H1 (cell line): ENCODE measurements at regions not wholly inside any gene's neighbourhood (a gene's known extent, or its start where the extent isn't known, plus 50 kb on each side); places are given as distances from the start of the nearest gene placed in this dataset.
A peak's percentile ranks its signal among the peaks of the same experiment; 100 is the strongest.

Experiments
- CTCF ChIA-PET: fragments of 300-600 bp; sonication (Branson Sonifier 250); formaldehyde crosslinking; loops from one replicate; lab custom pipeline; 2021; ENCODE audit not compliant: partially characterized antibody; lab: Charles Lee
- POLR2A ChIA-PET: fragments of 300-600 bp; sonication (Branson Sonifier 250); formaldehyde crosslinking; loops from one replicate; lab custom pipeline; 2021; ENCODE audit warnings: inconsistent platforms; ENCODE audit not compliant: partially characterized antibody; lab: Charles Lee
- DNase-seq, 2 experiments: peaks; one replicate each; pipeline versions ENCODE4 v3.0.0 to v3.0.0-alpha.2; 2010 to 2022; ENCODE audit warnings: low spot score in 2 of 2, low read depth in 1 of 2, mixed read lengths in 1 of 2
- FAIRE-seq: peaks from 2 replicates; lab custom pipeline; 2011; peaks lifted over from hg19 to GRCh38; lab: Jason Lieb, UNC
- H2AFZ ChIP-seq: 2 replicates; pipeline ENCODE4 v1.8.1; 2012; ENCODE audit warnings: low read length, inconsistent platforms
- H2AK5ac ChIP-seq: 2 replicates; pipeline ENCODE4 v1.6.1; 2013; ENCODE audit warnings: low read depth, low read length
- H2BK120ac ChIP-seq: replicated peaks from 2 replicates; pipeline ENCODE3; 2013; ENCODE audit warnings: low read depth, low read length, inconsistent platforms
- H2BK12ac ChIP-seq: 2 replicates; pipeline ENCODE4 v1.6.1; 2013; ENCODE audit warnings: low read depth, low read length
- H2BK15ac ChIP-seq: 2 replicates; pipeline ENCODE4 v1.6.1; 2013; ENCODE audit warnings: low read length
- H2BK20ac ChIP-seq: 2 replicates; pipeline ENCODE4 v1.6.1; 2013; ENCODE audit warnings: low read length
- H2BK5ac ChIP-seq: 2 replicates; pipeline ENCODE4 v1.6.1; 2013; ENCODE audit warnings: low read depth, low read length
- H3K14ac ChIP-seq: 2 replicates; pipeline ENCODE4 v1.6.1; 2013; ENCODE audit warnings: inconsistent platforms; ENCODE audit not compliant: insufficient read length
- H3K18ac ChIP-seq: 2 replicates; pipeline ENCODE4 v1.6.1; 2013; ENCODE audit warnings: low read length; ENCODE audit errors: extremely low read depth
- H3K23ac ChIP-seq: 2 replicates; pipeline ENCODE4 v1.6.1; 2013; ENCODE audit warnings: inconsistent platforms; ENCODE audit not compliant: insufficient read length
- H3K23me2 ChIP-seq: 2 replicates; pipeline ENCODE4 v1.6.1; 2013; ENCODE audit warnings: low read depth, low read length
- H3K27ac ChIP-seq: 2 replicates; pipeline ENCODE4 v1.6.1; 2011; ENCODE audit warnings: low read depth, low read length, inconsistent platforms
- H3K27me3 ChIP-seq, 4 experiments: replicated peaks in 1 of 4; 1 replicate in 1 of 4; 2 replicates in 3 of 4; pipeline versions ENCODE4 v1.6.1 to v1.8.1; 2011 to 2013; ENCODE audit warnings: low read length in 3 of 4, mild to moderate bottlenecking in 3 of 4, inconsistent platforms in 2 of 4, mixed read lengths in 2 of 4, moderate library complexity in 1 of 4; ENCODE audit not compliant: control insufficient read depth in 3 of 4, insufficient read depth in 3 of 4; ENCODE audit errors: extremely low read depth in 1 of 4
- H3K36me3 ChIP-seq, 4 experiments: 2 replicates each; pipeline versions ENCODE4 v1.6.1 to v1.8.1; 2011 to 2013; ENCODE audit warnings: mild to moderate bottlenecking in 4 of 4, low read length in 3 of 4, moderate library complexity in 2 of 4, control low read depth in 1 of 4, inconsistent platforms in 1 of 4; ENCODE audit not compliant: insufficient read depth in 4 of 4, control insufficient read depth in 2 of 4
- H3K4ac ChIP-seq: replicated peaks from 2 replicates; pipeline ENCODE3; 2013; ENCODE audit warnings: low read length, low read depth, mixed read lengths, inconsistent platforms; ENCODE audit not compliant: insufficient read length
- H3K4me1 ChIP-seq, 4 experiments: replicated peaks in 1 of 4; 1 replicate in 1 of 4; 2 replicates in 3 of 4; pipeline versions ENCODE4 v1.6.1 to v1.8.1; 2011 to 2013; ENCODE audit warnings: low read length in 3 of 4, inconsistent platforms in 2 of 4, mixed read lengths in 1 of 4; ENCODE audit not compliant: insufficient read depth in 4 of 4, control insufficient read depth in 3 of 4
- H3K4me2 ChIP-seq, 2 experiments: 2 replicates each; pipeline versions ENCODE4 v1.6.1 to v1.8.1; 2011 to 2013; ENCODE audit warnings: low read depth in 2 of 2, low read length in 2 of 2, control low read depth in 1 of 2, inconsistent platforms in 1 of 2, mild to moderate bottlenecking in 1 of 2; ENCODE audit not compliant: insufficient read depth in 1 of 2
- H3K4me3 ChIP-seq, 4 experiments: fragments of 200-600, 300-600 bp in 1 of 4; sonication (generic), shearing (Covaris generic), sonication (Bioruptor Twin) in 1 of 4; 2 replicates each; pipeline versions ENCODE4 v1.5.1 to v1.8.1; 2011 to 2016; ENCODE audit warnings: low read length in 4 of 4, low read depth in 3 of 4, control low read depth in 2 of 4, inconsistent platforms in 2 of 4, mild to moderate bottlenecking in 2 of 4, mixed read lengths in 1 of 4, moderate library complexity in 1 of 4; ENCODE audit not compliant: insufficient read depth in 2 of 4; ENCODE audit errors: extremely low read depth in 1 of 4
- H3K56ac ChIP-seq: replicated peaks from 2 replicates; pipeline ENCODE3; 2013; ENCODE audit warnings: low read depth, mild to moderate bottlenecking, mixed read lengths, low read length, inconsistent platforms; ENCODE audit not compliant: insufficient read length
- H3K79me1 ChIP-seq: 2 replicates; pipeline ENCODE4 v1.6.1; 2013; ENCODE audit warnings: low read depth, low read length, control low read depth
- H3K79me2 ChIP-seq, 2 experiments: 2 replicates each; pipeline versions ENCODE4 v1.6.1 to v1.8.1; 2012 to 2013; ENCODE audit warnings: low read length in 2 of 2, mild to moderate bottlenecking in 2 of 2, inconsistent platforms in 1 of 2; ENCODE audit not compliant: insufficient read depth in 2 of 2, control insufficient read depth in 1 of 2
- H3K9ac ChIP-seq, 4 experiments: replicated peaks in 1 of 4; 1 replicate in 1 of 4; 2 replicates in 3 of 4; pipeline versions ENCODE4 v1.6.1 to v1.8.1; 2011 to 2013; ENCODE audit warnings: low read depth in 3 of 4, low read length in 3 of 4, control low read depth in 2 of 4, mild to moderate bottlenecking in 2 of 4, moderate library complexity in 2 of 4, inconsistent platforms in 1 of 4; ENCODE audit errors: extremely low read depth in 1 of 4
- H3K9me3 ChIP-seq, 2 experiments: 2 replicates each; pipeline versions ENCODE4 v1.6.1 to v1.8.1; 2012 to 2013; ENCODE audit warnings: mild to moderate bottlenecking in 2 of 2, moderate library complexity in 2 of 2, control low read depth in 1 of 2, inconsistent platforms in 1 of 2, low read depth in 1 of 2, low read length in 1 of 2, mixed read lengths in 1 of 2; ENCODE audit not compliant: insufficient read depth in 2 of 2
- H4K20me1 ChIP-seq, 2 experiments: replicated peaks in 1 of 2; 2 replicates each; pipeline versions ENCODE3 to v1.8.1; 2011 to 2013; ENCODE audit warnings: inconsistent platforms in 2 of 2, low read length in 2 of 2, mild to moderate bottlenecking in 1 of 2; ENCODE audit not compliant: insufficient read depth in 2 of 2, control insufficient read depth in 1 of 2
- H4K5ac ChIP-seq: 2 replicates; pipeline ENCODE4 v1.6.1; 2013; ENCODE audit warnings: low read length, low read depth, mixed read lengths, inconsistent platforms; ENCODE audit not compliant: insufficient read length
- H4K8ac ChIP-seq: 2 replicates; pipeline ENCODE4 v1.8.0; 2013; ENCODE audit warnings: mild to moderate bottlenecking, moderate library complexity, low read length, inconsistent platforms; ENCODE audit not compliant: insufficient read depth; ENCODE audit errors: extremely low read depth
- H4K91ac ChIP-seq: replicated peaks from 2 replicates; pipeline ENCODE3; 2013; ENCODE audit warnings: low read length, mixed read lengths, inconsistent platforms; ENCODE audit not compliant: insufficient read length
- BRCA1 ChIP-seq: IDR thresholded peaks from 2 replicates; pipeline ENCODE4 v1.6.1; 2012; ENCODE audit warnings: low read depth, low read length, improper control_type of control experiment
- CEBPB ChIP-seq: IDR thresholded peaks from 2 replicates; pipeline ENCODE4 v1.6.1; 2012; ENCODE audit warnings: low read depth, low read length
- CHD2 ChIP-seq: IDR thresholded peaks from 2 replicates; pipeline ENCODE4 v1.6.1; 2012; ENCODE audit warnings: low read length, improper control_type of control experiment
- KDM1A ChIP-seq: fragments of 200-600, 300-600 bp; sonication (generic); IDR thresholded peaks from 2 replicates; pipeline ENCODE4 v1.7.1; 2016; ENCODE audit warnings: mild to moderate bottlenecking, low read length, borderline replicate concordance
- KDM5A ChIP-seq: fragments of 200-600 bp; IDR thresholded peaks from 2 replicates; pipeline ENCODE4 v1.7.1; 2012; ENCODE audit warnings: mild to moderate bottlenecking, low read length, inconsistent platforms, mixed read lengths
- MAFK ChIP-seq: IDR thresholded peaks from 2 replicates; pipeline ENCODE4 v1.6.1; 2012; ENCODE audit warnings: low read depth, mild to moderate bottlenecking, improper control_type of control experiment, low read length
- SAP30 ChIP-seq: fragments of 300-600 bp; sonication (generic); IDR thresholded peaks from 2 replicates; pipeline ENCODE4 v1.7.1; 2012; ENCODE audit warnings: low read length, moderate library complexity, mild to moderate bottlenecking, inconsistent platforms; ENCODE audit not compliant: insufficient read depth, insufficient replicate concordance
- SRF ChIP-seq: IDR thresholded peaks from 2 replicates; pipeline ENCODE4 v1.6.1; 2011; ENCODE audit warnings: mild to moderate bottlenecking, low read depth, low read length, moderate library complexity
- SUZ12 ChIP-seq: fragments of 200-600 bp; sonication (generic); IDR thresholded peaks from 2 replicates; pipeline ENCODE4 v1.6.1; 2012; ENCODE audit warnings: mild to moderate bottlenecking, inconsistent platforms, low read length, moderate library complexity, mixed read lengths
- TEAD4 ChIP-seq: IDR thresholded peaks from 2 replicates; pipeline ENCODE4 v1.6.1; 2012; ENCODE audit warnings: low read depth, low read length, inconsistent platforms, mixed read lengths
- WGBS, 2 experiments: shearing (Covaris generic) in 1 of 2; methylation state at CpG; one replicate each; pipeline versions ENCODE4 v1.1.6 to v1.1.7; 2013 to 2015; ENCODE audit warnings: low lambda C conversion rate in 2 of 2, mixed read lengths in 2 of 2, inconsistent platforms in 1 of 2, low coverage in 1 of 2, missing lambda C conversion rate in 1 of 2; ENCODE audit not compliant: insufficient replicate concordance in 2 of 2, insufficient coverage in 1 of 2, insufficient read length in 1 of 2; ENCODE audit errors: extremely low coverage in 1 of 2, missing lambda C conversion rate in 1 of 2; 5-methylcytosine and 5-hydroxymethylcytosine counted together

GRCh38 chr22:48666620-48667019 lies 1161.1 kb downstream of the BRD1 start:
- no peak overlapping the region for H3K18ac ChIP-seq
- no peak overlapping the region for H2BK12ac ChIP-seq
- FAIRE-seq, result no peak
- H2BK20ac ChIP-seq, result no peak overlapping the region
- H4K91ac ChIP-seq, result no peak overlapping the region
- no peak overlapping the region for H2BK15ac ChIP-seq
- no peak overlapping the region for H2BK5ac ChIP-seq
- H3K79me1 ChIP-seq, result no peaks in the 10 kb centered on the region; the same call in 1 of the 2 replicates
- no peak for TF ChIP-seq MAFK
- no peak for TF ChIP-seq BRCA1
- TF ChIP-seq TEAD4, result no peak
- no peak for TF ChIP-seq KDM1A
- no peak for TF ChIP-seq SUZ12
- TF ChIP-seq SAP30, result no peak
- TF ChIP-seq KDM5A, result no peak
- no peak for TF ChIP-seq SRF
- no peak for TF ChIP-seq CHD2
- TF ChIP-seq CEBPB, result no peak
- H3K4me3 ChIP-seq, result no peak overlapping the region
- ChIA-PET POLR2A (interaction anchor here (0.6 kb wide), 1 partner anchor 12 kb away, joined by 4 read pairs; no protein-coding TSS in a partner anchor), CTCF (interaction anchor here (1.0 to 1.3 kb wide), 2 partner anchors 10 to 174 kb away, joined by 3 to 4 read pairs; no protein-coding TSS in a partner anchor)
- H3K9me3 ChIP-seq, result peaks cover 13 to 16% of the 10 kb centered on the region in 2 experiments
- no peaks in the 10 kb centered on the region for H3K36me3 ChIP-seq
- H3K14ac ChIP-seq, result no peak overlapping the region
- H4K8ac ChIP-seq, result peak overlapping the region; percentile 25; the same call in 1 of the 2 replicates
- no peak overlapping the region for H3K9ac ChIP-seq
- H3K79me2 ChIP-seq, result no peaks in the 10 kb centered on the region
- H3K27me3 ChIP-seq, result no peaks in the 10 kb centered on the region
- no peak overlapping the region for H3K56ac ChIP-seq
- no peak overlapping the region for H2AK5ac ChIP-seq
- no peaks in the 10 kb centered on the region for H4K20me1 ChIP-seq
- DNase-seq, result no peak
- H3K23me2 ChIP-seq, result no peaks in the 10 kb centered on the region
- no peak overlapping the region for H3K23ac ChIP-seq
- WGBS, 2 experiments, result 64% methylated on average over 8 of the region's 9 CpGs; no CpG with 5 or more reads in 1 of the 2 experiments
- H2BK120ac ChIP-seq, result no peak overlapping the region
- no peak overlapping the region for H4K5ac ChIP-seq
- no peak overlapping the region for H2AFZ ChIP-seq
- no peak overlapping the region for H3K4ac ChIP-seq
- H3K4me2 ChIP-seq, result no peak overlapping the region
- no peak overlapping the region for H3K27ac ChIP-seq
- H3K4me1 ChIP-seq, result no peaks in the 10 kb centered on the region; a peak in 1 of 7 replicates
